HG03175 (cell line): ENCODE measurements at regions not wholly inside any gene's neighbourhood (a gene's known extent, or its start where the extent isn't known, plus 50 kb on each side); places are given as distances from the start of the nearest gene placed in this dataset.

Source experiments
- ATAC-seq: cut with Tn5 transposase; IDR thresholded peaks from one replicate; pipeline ENCODE4 v1.9.1; 2021; ENCODE audit warnings: mild to moderate bottlenecking, moderate library complexity; ENCODE audit not compliant: unreplicated experiment

DNA sequence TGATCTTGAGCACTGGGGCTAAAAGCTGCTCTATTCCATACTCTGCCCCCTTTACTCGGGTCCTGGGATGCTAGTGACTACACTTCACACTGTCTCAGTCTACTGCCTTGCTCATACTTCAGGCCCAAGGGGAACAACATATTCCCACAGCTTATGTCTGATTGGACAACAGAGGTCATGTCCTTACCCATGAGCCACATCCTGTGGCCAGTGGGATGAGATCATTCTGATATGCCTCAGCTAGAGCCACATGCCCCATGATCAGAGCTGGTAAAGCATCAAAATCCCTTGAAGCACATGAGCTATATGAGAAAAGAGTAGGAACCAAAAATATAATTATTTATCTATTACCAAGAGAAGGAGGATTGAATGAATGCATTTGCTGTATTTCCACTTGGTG, 290.1 kb upstream of the TSHZ3 start:
- ATAC-seq, result no peak

DNA sequence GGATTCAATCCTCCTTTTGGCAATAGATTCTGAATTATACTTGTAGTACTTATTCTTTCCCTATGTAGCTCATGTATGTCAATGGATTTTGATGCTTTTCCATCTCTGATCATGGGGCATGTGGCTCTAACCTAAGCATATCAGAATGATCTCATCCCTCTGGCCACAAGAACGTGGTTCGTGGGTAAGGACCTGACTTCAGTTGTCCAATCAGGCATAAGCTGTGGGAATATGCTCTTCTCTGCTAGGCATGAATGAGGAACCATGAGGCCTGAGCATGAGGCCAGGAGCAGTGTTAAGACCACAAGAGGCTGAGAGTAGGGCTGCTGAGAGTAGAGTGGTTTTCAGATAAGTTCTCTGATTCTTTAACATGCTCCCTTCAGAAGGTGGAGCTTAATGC, 292.4 kb upstream of the TSHZ3 start:
- ATAC-seq, result no peak

DNA sequence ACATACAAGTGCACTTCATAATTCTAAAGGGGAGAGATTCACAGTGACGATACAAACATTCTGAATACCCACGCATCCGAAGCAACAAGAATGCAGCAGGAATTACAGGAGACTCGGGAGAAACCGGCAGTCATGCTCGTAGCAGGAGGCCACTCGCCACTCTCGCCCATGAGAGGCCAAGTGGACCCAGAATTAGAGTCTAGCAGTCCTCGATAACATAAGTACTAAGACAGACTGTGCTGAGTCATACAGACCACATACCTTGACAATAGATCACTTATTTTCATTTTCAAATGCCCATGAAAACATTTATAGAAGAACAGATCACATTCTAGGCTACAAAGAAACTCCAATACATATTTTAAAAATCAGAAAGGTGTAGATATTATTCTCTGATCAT, 299.1 kb upstream of the TSHZ3 start:
- no peak for ATAC-seq

DNA sequence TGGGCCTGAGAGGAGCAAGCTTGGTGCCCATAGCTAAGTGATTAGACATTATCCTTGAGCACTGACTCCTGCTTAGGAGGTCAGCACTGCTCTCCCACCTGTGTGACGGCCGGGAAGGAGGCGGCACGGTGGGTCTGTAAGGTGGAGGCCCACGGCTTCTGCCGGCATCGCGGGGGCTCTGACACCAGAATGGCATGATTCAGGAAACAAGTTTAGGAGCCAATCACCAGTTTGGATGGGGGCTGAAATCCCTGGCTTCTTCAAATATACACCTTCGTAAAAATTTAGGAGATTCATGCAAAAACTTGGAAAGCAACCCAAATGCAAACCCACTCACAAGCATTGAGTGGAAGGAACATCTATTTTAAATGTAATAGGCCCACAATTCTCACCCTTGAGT, 307.3 kb upstream of the TSHZ3 start:
- no peak for ATAC-seq

DNA sequence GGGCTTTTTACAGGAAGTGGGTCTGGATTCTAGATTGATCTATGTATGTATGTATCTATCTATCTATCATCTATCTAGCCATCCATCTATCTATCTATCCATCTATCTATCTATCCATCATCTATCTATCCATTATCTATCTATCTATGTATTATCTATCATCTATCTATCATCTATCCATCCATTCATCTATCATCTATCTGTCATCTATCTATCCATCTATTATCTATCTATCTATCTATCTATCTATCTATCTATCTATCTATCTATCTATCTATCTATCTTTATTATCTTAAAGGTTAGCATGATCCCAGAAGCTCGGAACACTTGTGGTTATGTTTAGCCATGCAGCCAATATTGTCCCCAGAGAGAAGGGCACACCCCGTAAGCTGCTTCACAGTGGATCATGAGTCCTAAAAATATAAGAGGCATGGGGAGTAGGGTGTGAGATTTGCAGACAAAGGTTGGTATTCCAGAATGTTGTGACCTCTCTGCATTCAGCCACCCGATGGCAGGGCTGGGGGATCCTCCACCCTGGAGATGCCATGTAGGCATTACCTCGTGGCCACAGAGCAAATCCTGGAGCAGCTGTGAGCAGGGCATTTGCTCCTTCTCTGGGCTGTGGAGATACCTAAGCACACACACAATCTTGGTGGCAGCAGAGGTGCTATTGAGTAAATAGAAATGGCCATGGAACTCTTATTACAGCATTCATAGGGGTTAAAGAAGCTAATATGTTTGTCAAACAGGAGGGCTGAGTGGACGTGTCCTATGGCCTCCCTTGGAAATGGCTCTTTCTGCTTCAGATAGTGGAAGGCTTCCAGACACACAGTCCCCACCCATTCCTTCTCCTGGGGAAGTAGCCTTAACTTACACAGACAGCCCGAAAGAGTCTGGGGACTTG, 310.0 kb upstream of the TSHZ3 start:
- no peak for ATAC-seq

DNA sequence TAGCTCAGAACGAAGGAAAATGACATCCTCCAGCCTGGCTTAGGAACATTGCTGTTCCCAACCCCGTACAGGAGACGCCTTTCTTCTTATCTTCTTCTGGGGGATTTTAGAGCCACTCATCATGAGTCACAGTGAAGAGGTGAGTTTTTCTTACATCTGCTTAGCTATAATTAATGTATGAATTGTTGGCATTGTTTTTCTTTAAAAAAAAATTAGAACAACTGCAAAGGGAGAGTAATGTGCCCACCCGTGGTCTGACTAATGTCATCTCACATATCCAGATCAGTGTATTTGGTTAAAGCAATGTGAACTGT, 310.6 kb upstream of the TSHZ3 start:
- no peak for ATAC-seq

DNA sequence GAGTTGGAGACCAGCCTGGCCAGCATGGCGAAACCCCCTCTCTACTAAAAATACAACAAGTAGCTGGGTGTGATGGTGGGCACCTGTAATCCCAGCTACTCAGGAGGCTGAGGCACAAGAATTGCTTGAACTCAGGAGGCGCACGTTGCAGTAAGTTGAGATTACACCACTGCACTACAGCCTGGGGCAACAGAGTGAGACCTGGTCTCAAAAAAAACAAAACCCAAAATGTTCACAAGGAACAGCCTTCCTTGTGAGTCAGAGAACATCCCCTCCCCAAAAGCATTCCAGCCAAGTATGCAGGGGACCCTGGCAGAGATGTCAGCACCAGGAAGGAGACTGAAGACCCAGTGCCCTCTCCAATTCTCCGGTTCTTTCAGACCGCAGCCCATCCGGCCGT, 314.9 kb upstream of the TSHZ3 start:
- ATAC-seq, result no peak

DNA sequence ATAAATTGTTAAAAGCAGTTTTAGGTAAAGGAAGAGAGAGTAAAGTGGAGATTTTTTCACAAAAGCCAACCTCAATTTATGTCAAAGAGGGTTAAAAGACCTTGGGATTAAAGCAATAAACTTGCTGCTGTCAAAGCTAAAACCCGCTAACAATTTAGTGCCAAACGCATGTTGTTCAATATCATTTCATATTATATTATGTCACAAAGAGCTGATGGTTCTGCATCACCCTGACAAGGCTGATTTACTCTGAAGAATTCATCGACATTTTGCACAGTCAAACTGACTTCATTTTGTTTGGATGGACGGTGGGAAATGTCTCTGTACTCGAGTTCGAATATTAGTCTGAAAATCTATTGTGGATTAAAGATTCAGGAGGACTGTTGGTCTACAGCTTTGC, 315.8 kb upstream of the TSHZ3 start:
- ATAC-seq, result no peak

DNA sequence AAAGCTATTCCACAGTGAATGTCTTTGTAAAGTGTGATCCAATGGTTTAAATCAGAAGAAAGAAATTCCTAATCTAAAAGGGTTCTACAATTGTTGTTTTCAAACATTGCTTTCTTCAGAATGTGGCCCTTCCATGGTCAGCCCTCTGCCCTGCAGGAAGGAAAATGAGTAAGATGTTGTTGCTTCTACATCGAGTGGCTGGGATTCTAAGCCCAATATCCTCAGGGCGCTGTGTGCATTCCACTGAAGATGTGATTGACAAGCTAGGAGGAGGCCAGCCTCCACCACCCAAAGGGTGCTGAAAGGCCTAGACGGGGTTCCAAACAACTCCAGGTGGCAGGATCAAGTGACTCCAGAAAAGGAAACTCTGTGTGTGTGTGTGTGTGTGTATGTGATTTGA, 316.9 kb upstream of the TSHZ3 start:
- ATAC-seq, result no peak

DNA sequence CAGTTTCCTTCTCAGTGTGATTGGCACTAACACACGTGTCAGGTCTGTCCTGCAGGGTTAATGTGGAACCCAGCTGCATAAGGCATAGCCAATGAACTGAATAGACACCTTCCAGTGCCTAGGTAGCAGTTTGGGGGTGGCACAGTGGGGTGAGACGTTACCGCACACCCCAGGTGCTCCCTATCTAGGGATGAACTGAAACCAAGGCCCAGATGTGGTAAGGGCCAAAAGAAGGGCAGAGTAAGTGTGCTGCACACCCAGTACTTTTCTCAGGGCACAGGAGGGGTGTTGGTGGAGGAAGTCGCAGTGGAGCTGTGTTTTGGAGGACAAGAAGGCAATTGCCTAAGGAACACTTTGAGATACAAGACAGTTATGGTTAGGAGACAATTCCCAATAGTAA, 317.9 kb upstream of the TSHZ3 start:
- no peak for ATAC-seq

DNA sequence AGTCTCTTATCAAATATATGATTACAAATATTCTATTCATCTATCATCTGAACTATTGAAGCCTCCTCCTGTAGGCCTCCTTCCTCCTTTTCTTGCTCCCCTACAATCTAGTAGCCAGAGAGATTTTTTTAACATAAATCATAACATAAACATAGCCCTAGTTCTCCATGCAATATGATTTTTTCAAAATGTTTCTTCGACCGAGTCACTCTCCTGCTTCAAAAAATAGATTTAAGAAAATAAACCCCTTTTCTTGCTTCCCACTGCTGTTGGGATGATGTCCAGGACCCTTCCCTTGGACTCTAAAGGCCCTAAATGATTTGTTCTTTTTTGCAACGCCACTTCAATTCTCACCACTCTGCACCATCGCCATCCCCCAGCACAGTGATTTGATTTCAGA, 319.7 kb upstream of the TSHZ3 start:
- ATAC-seq, result no peak

DNA sequence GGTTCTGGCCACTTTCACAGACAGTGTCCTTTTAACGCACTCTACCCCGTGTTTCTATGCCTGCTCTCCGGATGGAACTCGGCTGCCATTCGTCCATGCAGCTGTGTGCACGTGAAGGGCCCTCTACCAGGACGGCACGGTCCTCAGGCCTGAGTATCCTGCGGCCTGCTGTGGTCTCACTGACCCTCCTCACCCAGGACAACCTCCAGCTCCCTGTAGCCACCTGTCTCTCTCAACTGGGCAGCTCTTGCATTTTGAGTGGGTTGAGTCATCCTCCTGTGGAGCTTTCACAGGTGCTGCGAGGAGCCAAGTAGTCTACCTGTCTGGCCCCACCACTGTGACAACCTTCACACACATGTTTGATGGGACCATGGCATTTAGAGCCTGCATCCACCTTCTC, 321.7 kb upstream of the TSHZ3 start:
- no peak for ATAC-seq

DNA sequence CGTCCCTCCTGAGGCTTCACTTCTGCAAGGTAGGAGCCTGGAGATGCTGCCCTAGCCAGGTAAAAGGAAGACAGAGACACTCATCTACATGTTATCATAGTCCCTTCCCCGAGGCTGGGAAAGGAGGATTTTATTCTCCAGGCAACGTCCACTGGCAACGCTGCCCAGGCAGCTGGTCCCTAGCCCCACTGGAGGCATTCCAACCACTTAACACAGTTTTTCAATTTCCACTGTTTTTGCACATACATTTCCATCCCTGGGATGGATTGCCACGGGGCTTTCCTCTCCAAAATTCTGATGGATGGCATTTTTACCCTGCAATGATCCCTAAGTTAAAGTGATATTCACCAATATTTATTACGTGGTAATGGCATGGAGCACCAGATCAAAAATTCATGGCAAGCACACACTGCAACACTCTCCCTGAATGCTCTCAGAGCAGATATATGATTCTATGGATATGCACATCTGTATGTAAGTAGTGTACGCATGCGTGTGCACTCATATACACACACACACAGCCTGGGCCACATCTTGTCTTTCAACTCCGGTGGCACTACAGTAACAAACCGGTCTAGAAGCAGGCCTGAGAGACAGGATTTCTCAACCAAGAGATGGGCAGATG, 322.3 kb upstream of the TSHZ3 start:
- ATAC-seq, result no peak

DNA sequence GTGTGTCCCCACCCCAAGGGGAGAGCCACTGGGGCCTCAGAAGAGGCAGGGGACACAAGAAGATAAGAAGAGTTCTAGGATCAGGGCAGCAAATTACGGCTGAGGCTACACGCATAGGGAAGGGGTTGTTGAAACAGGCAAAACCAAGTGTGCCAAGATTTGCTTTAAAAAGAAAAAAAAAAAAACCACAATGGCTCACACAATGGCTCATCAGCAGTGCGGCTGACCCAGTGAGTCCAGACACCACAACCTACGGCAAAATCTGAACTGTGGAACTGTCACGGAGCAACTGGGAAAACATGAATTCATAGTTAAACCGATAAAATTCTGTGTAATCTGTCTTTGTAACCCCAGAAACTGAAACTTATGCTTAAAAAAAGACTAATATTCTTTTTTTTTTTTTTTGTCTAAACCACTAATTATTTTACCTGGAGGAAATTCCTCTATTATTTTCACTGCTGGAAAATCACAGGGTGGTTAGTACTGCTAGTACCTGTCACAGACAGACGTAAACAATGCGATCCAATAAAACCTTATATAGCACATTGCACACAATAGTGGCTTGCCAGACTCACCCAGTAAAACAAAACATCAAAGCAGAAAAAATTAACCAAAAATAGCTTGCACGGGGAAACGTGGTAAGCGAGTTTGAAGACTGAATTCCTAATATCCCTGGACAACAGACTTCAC, 325.4 kb upstream of the TSHZ3 start:
- no peak for ATAC-seq

DNA sequence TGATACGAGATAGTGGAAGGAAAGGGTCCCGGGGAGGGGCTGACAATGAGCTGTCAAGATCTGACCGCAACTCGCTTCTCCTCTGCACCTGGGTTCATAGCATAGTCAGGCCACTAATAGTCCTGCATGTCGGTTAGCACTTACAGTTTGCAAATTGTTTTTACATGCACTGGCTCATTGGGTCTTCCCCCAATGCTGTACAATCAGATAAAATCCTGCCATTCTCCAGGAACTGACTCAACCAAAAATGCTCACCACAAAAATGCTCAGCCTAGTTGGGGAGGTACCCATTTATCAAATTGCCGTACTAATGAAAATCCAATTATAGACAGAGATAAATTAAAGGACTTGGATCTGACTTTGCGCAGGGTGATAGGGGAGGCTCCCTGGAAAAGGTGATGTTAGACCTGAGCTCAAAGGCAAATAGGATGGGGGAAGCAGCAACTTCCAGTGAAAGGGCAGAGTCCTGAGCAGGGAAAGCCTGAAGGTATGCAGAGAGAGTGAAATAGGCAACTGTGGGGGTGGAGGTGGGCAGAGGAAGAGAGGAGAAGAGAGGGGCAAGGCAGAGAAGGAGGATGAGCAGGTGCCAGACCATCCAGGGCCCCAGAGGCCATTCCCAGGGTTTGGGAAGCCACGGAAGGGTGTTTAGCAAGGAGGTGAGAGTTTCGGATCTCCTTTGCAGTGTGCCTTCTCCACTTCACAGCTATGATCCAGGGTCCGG, 326.1 kb upstream of the TSHZ3 start:
- no peak for ATAC-seq

DNA sequence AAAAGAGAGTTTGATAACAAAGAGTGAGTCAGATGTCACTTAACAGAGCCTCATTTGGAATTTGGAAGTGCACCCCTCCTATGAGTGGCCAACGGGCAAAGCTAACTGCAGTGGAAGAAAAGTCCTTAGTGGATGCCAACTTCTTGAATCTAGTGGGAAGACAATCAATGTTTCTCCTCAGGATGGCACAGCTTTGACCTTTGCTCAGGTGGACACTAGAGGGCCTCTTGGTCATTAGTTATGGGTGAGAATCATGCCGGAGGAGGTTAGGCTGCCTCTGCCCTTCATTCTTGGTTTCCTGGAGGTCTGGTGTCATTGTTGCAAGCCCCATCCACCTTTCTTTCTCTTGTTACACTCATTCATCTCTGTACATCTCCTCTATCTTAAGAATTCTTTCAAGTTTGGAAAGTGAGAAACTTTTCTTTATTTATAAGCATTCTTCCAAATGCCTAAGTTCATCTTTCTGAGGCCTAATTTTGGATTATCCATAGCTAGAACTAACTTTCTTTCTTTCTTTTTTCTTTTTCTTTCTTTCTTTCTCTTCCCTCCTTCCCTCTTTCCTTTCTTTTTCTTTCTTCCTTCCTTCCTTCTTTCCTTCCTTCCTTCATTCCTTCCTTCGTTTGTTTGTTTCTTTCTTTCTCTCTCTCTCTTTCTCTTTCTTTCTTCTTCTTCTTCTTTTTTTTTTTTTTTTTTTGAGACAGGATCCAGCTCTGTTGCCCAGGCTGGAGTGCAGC, 327.2 kb upstream of the TSHZ3 start:
- no peak for ATAC-seq

DNA sequence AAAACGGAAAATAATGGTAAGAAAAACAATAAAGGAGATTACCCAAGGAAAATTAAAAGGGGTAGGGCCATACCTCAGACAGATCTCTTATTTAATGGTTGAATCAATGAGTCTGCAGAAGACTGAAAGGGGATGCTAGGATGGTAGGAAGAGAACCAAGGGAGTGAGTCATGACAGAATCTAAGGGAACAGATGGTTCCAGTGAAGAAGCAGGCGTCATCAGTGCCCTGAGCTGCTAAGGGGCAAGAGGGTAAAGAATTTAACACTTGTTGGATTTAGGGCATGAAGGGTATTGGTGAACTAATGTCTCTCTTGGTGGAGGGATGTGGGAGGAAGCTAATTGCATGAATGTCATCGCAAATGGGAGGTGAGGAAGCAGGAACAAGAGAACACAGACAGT, 329.2 kb upstream of the TSHZ3 start:
- ATAC-seq, result no peak

DNA sequence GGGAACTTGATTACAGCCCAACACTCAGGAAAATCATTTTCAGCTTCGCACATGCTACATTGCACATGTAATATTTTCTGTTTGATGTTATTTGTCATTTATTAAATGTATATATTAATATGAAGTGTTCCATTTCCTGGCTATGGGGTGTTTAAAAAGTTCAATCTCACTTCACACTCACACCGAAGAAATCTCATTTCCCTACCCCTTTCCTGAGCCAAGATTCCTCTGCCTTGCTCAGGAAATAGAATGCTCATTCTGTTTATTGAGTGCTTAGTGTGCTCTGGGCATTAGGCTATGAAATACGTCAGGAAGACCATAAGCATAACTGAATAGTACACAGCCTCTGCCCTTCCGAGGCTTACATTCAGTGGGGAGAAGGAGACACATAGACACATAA, 331.9 kb upstream of the TSHZ3 start:
- no peak for ATAC-seq

DNA sequence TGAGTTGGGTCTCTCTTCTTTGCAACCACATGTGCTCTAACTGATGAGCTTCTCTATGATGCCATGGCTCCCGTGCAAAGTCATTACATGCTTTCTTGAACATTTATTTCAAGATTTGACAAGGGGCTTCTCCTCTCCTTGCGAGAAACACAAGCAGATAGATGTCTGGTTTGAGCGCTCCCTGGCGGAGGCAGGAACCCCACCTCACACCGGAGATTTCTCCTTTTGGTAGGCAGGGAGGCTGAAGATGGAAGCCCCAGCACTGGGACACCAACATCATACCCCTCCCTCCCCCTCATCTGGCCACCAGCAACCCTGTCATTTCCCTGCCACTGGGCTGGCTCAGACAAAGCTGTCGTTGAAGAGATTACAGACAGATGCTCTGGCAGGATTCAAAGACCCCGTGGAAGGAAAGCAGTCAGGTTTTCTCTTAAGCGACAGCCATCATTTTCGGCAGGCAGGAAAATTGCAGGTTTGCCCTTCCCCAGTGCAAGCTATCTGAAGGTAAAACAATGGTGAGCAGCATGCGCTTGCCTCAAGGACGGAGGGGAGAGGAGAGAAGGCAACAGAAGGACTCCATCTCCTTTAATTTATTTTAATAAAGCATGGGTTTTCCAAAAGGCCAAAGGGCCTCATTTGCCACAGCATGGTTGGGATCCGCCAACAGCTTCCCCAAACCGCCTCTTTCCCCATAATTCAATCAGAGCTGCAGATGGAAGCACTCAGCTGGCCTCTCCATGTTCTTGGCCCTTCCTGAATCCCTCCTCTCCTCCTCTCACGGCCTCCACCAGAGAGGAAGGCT, 344.1 kb upstream of the TSHZ3 start:
- no peak for ATAC-seq

DNA sequence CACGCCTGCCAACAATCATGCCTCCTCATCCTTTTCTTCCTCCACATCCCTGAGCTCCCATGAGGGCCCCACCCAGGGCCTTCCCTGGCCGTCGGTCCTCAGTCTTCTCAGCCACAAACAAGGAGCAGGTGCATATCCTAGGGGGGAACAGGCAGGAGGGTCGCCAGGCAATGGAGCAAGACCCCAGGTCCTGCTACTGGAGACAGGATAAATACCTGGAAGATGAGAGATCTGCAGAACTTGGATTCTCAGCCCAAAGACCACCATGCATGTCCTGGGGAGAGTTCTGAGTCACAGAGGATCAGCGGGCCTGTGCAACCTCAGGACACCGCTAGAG, 344.7 kb upstream of the TSHZ3 start:
- no peak for ATAC-seq
